ENCODE measurements at regions not wholly inside any gene's neighbourhood (a gene's known extent, or its start where the extent isn't known, plus 50 kb on each side); places are given as distances from the start of the nearest gene placed in this dataset.
A peak's percentile ranks its signal among the peaks of the same experiment; 100 is the strongest.

DNA sequence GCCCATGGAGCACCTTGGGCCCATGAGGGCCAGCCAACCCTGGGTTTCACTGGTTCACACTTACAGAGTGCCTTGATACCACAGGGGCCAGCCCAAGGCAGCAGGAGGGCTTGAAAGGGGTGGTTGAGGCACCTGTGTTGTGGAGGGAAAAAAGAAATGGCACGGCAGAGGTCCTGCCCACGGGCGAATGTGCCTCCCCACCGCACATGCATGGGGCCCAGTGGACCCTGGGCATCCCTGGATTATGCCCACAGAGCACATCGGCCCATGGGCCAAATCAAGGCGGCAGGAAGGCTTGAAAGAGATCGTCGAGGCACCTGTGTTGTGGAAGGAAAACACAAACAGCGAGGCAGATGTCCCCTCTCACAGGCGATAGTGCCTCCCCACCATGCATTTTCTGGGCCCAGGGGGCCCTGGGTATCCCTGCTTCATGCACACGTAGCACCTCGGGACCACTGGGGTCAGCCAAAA is 378.1 kb downstream of the ALG10 start:
- DNase-seq, result peak; percentile 1
- H3K27me3 Mint-ChIP-seq (ENCODE audit: unreplicated experiment), result no peaks in the 10 kb centered on the region
- TF ChIP-seq, protein P1, sequence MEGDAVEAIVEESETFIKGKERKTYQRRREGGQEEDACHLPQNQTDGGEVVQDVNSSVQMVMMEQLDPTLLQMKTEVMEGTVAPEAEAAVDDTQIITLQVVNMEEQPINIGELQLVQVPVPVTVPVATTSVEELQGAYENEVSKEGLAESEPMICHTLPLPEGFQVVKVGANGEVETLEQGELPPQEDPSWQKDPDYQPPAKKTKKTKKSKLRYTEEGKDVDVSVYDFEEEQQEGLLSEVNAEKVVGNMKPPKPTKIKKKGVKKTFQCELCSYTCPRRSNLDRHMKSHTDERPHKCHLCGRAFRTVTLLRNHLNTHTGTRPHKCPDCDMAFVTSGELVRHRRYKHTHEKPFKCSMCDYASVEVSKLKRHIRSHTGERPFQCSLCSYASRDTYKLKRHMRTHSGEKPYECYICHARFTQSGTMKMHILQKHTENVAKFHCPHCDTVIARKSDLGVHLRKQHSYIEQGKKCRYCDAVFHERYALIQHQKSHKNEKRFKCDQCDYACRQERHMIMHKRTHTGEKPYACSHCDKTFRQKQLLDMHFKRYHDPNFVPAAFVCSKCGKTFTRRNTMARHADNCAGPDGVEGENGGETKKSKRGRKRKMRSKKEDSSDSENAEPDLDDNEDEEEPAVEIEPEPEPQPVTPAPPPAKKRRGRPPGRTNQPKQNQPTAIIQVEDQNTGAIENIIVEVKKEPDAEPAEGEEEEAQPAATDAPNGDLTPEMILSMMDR (IDR thresholded peaks at IDR 0.05; ENCODE audit: partially characterized antibody, unreplicated experiment), result no peak
- no peaks in the 10 kb centered on the region for H3K4me1 Mint-ChIP-seq (ENCODE audit: low read depth, unreplicated experiment)
- no peaks in the 10 kb centered on the region for H3K36me3 Mint-ChIP-seq (ENCODE audit: unreplicated experiment)
- no peak overlapping the region for H3K4me3 Mint-ChIP-seq (ENCODE audit: unreplicated experiment)
- H3K9me3 Mint-ChIP-seq (ENCODE audit: unreplicated experiment), result no peaks in the 10 kb centered on the region
- H3K27ac Mint-ChIP-seq (ENCODE audit: unreplicated experiment), result no peak overlapping the region

DNA sequence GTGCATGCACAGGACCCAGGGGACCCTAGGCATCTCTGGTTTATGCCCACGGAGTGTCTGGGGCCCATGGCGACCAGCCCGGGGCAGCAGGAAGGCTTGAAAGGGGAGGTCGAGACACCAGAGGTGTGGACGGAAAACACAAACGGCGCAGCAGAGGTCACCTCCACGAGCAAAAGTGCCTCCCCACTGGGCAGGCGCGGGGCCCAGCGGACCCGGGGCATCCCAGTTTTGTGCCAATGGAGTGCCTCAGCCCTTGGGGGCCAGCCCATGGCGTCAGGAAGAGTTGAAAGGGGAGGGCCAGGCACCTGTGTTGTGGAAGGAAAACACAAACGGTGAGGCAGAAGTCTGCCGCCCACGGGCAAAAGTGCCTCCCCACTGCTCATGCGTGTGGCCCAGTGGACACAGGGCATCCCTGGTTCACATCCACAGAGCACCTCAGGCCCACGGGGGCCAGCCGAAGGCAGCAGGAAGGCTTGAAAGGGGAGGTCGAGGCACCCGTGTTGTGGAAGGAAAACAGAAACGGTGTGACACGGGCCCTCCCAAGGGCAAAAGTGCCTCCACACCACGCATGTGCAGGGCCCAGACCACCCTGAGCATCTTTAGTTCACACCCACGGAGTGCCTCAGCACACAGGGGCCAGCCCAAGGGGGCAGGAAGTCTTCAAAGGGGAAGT is 378.8 kb downstream of the ALG10 start:
- Mint-ChIP-seq H3K9me3 (ENCODE audit: unreplicated experiment) (no peaks in the 10 kb centered on the region), H3K27ac (ENCODE audit: unreplicated experiment) (no peak overlapping the region), H3K4me1 (ENCODE audit: low read depth, unreplicated experiment) (no peaks in the 10 kb centered on the region), H3K27me3 (ENCODE audit: unreplicated experiment) (no peaks in the 10 kb centered on the region), H3K4me3 (ENCODE audit: unreplicated experiment) (no peak overlapping the region), H3K36me3 (ENCODE audit: unreplicated experiment) (no peaks in the 10 kb centered on the region)
- peak; percentile 2 for DNase-seq
- TF ChIP-seq, protein P1 (IDR thresholded peaks at IDR 0.05; ENCODE audit: partially characterized antibody, unreplicated experiment), result no peak

DNA sequence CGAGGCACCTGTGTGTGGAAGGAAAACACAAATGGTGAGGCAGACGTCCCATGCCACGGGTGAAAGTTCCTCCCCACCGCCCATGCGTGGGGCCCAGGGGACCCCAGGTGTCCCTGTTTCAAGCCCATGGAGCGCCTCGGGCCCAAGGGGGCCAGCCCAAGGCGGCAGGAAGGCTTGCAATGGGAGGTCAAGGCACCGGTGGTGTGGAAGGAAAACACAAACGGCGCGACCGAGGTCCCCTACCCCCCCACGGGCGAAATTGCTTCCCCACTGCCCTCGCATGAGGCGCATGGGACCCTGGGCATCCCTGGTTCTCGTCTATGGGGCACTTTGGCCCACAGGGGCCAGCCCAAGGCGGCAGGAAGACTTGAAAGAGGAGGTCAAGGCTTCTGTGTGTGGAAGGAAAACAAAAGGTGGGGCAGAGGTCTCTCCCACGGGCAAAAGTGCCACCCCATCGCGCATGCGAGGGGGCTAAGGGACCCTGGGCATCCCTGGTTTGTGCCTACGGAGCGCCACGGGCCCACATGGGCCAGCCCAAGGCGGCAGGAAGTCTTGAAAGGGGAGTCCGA is 379.4 kb downstream of the ALG10 start:
- H3K27me3 Mint-ChIP-seq (ENCODE audit: unreplicated experiment), result no peaks in the 10 kb centered on the region
- peak; percentile 5 for DNase-seq
- H3K36me3 Mint-ChIP-seq (ENCODE audit: unreplicated experiment), result no peaks in the 10 kb centered on the region
- TF ChIP-seq, protein P1 (IDR thresholded peaks at IDR 0.05; ENCODE audit: partially characterized antibody, unreplicated experiment), result no peak
- no peak overlapping the region for H3K4me3 Mint-ChIP-seq (ENCODE audit: unreplicated experiment)
- no peaks in the 10 kb centered on the region for H3K4me1 Mint-ChIP-seq (ENCODE audit: low read depth, unreplicated experiment)
- H3K27ac Mint-ChIP-seq (ENCODE audit: unreplicated experiment), result no peak overlapping the region
- no peaks in the 10 kb centered on the region for H3K9me3 Mint-ChIP-seq (ENCODE audit: unreplicated experiment)

DNA sequence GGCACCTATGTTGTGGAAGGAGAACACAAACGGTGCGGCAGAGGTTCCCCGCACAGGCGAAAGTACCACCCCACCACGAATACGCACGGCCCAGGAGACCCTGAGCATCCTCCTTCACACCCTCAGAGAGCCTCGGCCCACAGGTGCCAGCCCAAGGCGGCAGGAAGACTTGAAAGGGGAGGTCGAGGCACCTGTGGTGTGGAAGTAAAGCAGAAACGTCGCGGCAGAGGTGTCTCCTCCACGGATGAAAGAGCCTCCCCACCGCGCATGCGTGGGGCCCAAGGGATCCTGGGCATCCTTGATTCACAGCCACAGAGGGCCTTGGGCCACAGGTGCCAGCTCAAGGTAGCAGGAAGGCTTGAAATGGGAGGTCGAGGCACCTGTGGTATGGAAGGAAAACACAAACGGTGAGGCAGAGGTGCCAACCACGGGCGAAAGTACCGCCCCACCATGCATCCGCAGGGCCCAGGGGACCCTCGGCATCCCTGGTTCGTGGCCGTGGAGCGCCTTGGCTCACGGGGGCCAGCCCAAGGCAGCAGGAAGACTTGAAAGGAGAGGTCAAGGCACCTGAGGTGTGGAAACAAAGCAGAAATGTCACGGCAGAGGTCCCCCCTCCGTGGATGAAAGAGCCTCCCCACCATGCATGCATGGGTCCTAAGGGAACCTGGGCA is 380.1 kb downstream of the ALG10 start:
- TF ChIP-seq, protein P1 (IDR thresholded peaks at IDR 0.05; ENCODE audit: partially characterized antibody, unreplicated experiment), result no peak
- Mint-ChIP-seq H3K27me3 (ENCODE audit: unreplicated experiment) (no peaks in the 10 kb centered on the region), H3K36me3 (ENCODE audit: unreplicated experiment) (no peaks in the 10 kb centered on the region), H3K27ac (ENCODE audit: unreplicated experiment) (no peak overlapping the region), H3K9me3 (ENCODE audit: unreplicated experiment) (peaks cover 3% of the 10 kb centered on the region), H3K4me3 (ENCODE audit: unreplicated experiment) (no peak overlapping the region), H3K4me1 (ENCODE audit: low read depth, unreplicated experiment) (no peaks in the 10 kb centered on the region)
- peak; percentile 2 for DNase-seq
